GM13976 (cell line): ENCODE measurements at regions not wholly inside any gene's neighbourhood (a gene's known extent, or its start where the extent isn't known, plus 50 kb on each side); places are given as distances from the start of the nearest gene placed in this dataset.

Experiments used
- DNase-seq: peaks from one replicate; pipeline ENCODE4 v3.0.0; 2012; ENCODE audit warnings: low spot score
- CTCF ChIP-seq: IDR thresholded peaks from 2 replicates; pipeline ENCODE4 v1.5.1; 2012; ENCODE audit warnings: borderline replicate concordance, mild to moderate bottlenecking; ENCODE audit not compliant: insufficient read depth; ENCODE audit errors: extremely low read depth, missing control alignments, control extremely low read depth
- in situ Hi-C: fragments of 300-500 bp; cut with MboI; formaldehyde crosslinking; loops from one replicate; pipeline ENCODE4 v1.12.0; 2022; ENCODE audit warnings: low sequenced_read_pairs, mixed read lengths, inconsistent platforms; ENCODE audit not compliant: unreplicated experiment

- no peak for TF ChIP-seq CTCF
- DNase-seq: no peak
- in situ Hi-C loops: no loop called here
These were observed 72.3 kb upstream of the KIT start for GRCh38 chr4:54585321-54586000.

GRCh38 chr4:54586320-54586955 is 71.3 kb upstream of the KIT start:
- in situ Hi-C loops: no loop called here
- no peak for TF ChIP-seq CTCF
- no peak for DNase-seq

GRCh38 chr4:54587107-54587891 is 70.5 kb upstream of the KIT start:
- TF ChIP-seq CTCF: no peak
- in situ Hi-C loops: no loop called here
- no peak for DNase-seq

GRCh38 chr4:54588404-54588803 is 69.4 kb upstream of the KIT start:
- in situ Hi-C loops: no loop called here
- no peak for DNase-seq

GRCh38 chr4:54589586-54589985 is 68.2 kb upstream of the KIT start:
- TF ChIP-seq CTCF: no peak
- in situ Hi-C loops: no loop called here
- DNase-seq: no peak

More at GRCh38 chr4:54588404-54588803, 69.4 kb upstream of the KIT start:
- no peak for TF ChIP-seq CTCF

DNA sequence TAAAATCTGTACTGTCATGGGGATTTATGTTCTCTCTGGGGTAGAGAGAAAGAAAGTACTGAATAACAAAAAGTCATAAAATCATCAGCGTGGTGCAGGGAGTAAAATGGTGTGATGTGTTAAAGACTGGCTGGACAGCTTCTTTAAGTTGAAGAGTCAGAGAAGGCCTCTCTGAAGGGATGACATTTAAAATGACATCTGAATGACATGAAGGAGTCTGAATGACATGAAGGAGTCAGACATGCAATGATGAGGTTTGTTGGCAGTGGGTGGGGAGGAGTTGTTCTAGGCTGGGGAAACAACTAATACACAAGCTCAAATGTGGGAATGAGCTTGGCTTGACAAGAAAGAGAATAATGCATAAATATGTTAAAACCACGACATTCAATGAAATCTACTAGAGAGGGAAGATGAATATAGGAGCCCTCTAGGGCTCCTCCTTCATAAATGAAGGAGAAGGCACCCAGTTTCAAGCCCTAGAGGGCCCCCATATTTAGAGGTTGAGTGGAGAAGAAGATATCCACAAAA is 63.9 kb upstream of the KIT start:
- TF ChIP-seq CTCF: no peak
- in situ Hi-C loops: no loop called here
- DNase-seq: no peak
